ENCODE measurements at regions not wholly inside any gene's neighbourhood (a gene's known extent, or its start where the extent isn't known, plus 50 kb on each side); places are given as distances from the start of the nearest gene placed in this dataset.
A peak's percentile ranks its signal among the peaks of the same experiment; 100 is the strongest.
"Not testable (repeated sequence)": the region's sequence is repeated elsewhere in the genome, so short reads cannot be mapped to it uniquely, and the experiment has no call there.

- DNase-seq = no peak
Measured at GRCh38 chr17:70599198-70599597, 429.9 kb downstream of the KCNJ2 start.

GRCh38 chr17:70599945-70600344, 430.6 kb downstream of the KCNJ2 start:
- DNase-seq = not testable (repeated sequence)

- DNase-seq = no peak
Measured at GRCh38 chr17:70603226-70603625, 433.9 kb downstream of the KCNJ2 start.

GRCh38 chr17:70604854-70605253, 435.5 kb downstream of the KCNJ2 start:
- no peak for DNase-seq

- DNase-seq = no peak
Measured at GRCh38 chr17:70606086-70606485, 436.8 kb downstream of the KCNJ2 start.

- no peak for DNase-seq
Measured at GRCh38 chr17:70608193-70608592, 438.9 kb downstream of the KCNJ2 start.

GRCh38 chr17:70608957-70609356, 439.6 kb downstream of the KCNJ2 start:
- DNase-seq = no peak

- no peak for DNase-seq
Measured at GRCh38 chr17:70609566-70609965, 440.2 kb downstream of the KCNJ2 start.

- no peak for DNase-seq
Measured at GRCh38 chr17:70610161-70610560, 440.8 kb downstream of the KCNJ2 start.

GRCh38 chr17:70613681-70614080, 444.3 kb downstream of the KCNJ2 start:
- DNase-seq = no peak

GRCh38 chr17:70615831-70616230, 446.5 kb downstream of the KCNJ2 start:
- no peak for DNase-seq

GRCh38 chr17:70618641-70619040, 449.3 kb downstream of the KCNJ2 start:
- DNase-seq = no peak

- no peak for DNase-seq
Measured at GRCh38 chr17:70621566-70621965, 452.2 kb downstream of the KCNJ2 start.

- peak; percentile 25 for DNase-seq
Measured at GRCh38 chr17:70622368-70623260, 453.3 kb downstream of the KCNJ2 start.

GRCh38 chr17:70624211-70624610, 454.9 kb downstream of the KCNJ2 start:
- DNase-seq = no peak

- no peak for DNase-seq
Measured at GRCh38 chr17:70629902-70630301, 460.6 kb downstream of the KCNJ2 start.

- DNase-seq = peak; percentile 44
Measured at GRCh38 chr17:70636517-70637133, 467.3 kb downstream of the KCNJ2 start.

- DNase-seq = no peak
Measured at GRCh38 chr17:70642059-70642458, 472.7 kb downstream of the KCNJ2 start.

GRCh38 chr17:70644096-70644495, 474.8 kb downstream of the KCNJ2 start:
- no peak for DNase-seq

- DNase-seq = no peak
Measured at GRCh38 chr17:70646673-70647072, 477.3 kb downstream of the KCNJ2 start.

GRCh38 chr17:70648166-70648565, 478.8 kb downstream of the KCNJ2 start:
- no peak for DNase-seq

GRCh38 chr17:70653850-70654249, 484.5 kb downstream of the KCNJ2 start:
- no peak for DNase-seq

GRCh38 chr17:70654706-70655105, 485.4 kb downstream of the KCNJ2 start:
- DNase-seq = no peak

All from fibroblast of skin of back (primary cell).